GM23338 (cell line): ENCODE measurements at regions not wholly inside any gene's neighbourhood (a gene's known extent, or its start where the extent isn't known, plus 50 kb on each side); places are given as distances from the start of the nearest gene placed in this dataset.

Experiments used
- ATAC-seq: fragments of 200-7000 bp; cut with Tn5 transposase; 3 replicates; pipeline ENCODE4 v1.9.1; 2020
- DNase-seq: peaks from one replicate; pipeline ENCODE4 v3.0.0-alpha.2; 2015; ENCODE audit warnings: low spot score
- H2AFZ ChIP-seq: fragments of 200-600 bp; sonication (generic); 2 replicates; pipeline ENCODE4 v1.8.0; 2016; ENCODE audit warnings: antibody characterized with exemption, mild to moderate bottlenecking, moderate library complexity
- H3F3A ChIP-seq: fragments of 200-600 bp; sonication (generic); replicated peaks from 2 replicates; pipeline ENCODE4 v1.8.0; 2017; ENCODE audit warnings: antibody characterized with exemption, mixed run types, low read depth
- H3K27ac ChIP-seq: fragments of 200-600 bp; sonication (generic); 2 replicates; pipeline ENCODE4 v1.6.1; 2016; ENCODE audit warnings: low read depth
- H3K27me3 ChIP-seq: fragments of 200-600 bp; sonication (generic); 2 replicates; pipeline ENCODE4 v1.8.0; 2016; ENCODE audit warnings: mild to moderate bottlenecking, mixed run types, moderate library complexity; ENCODE audit not compliant: insufficient read depth
- H3K36me3 ChIP-seq: fragments of 200-600 bp; sonication (generic); 2 replicates; pipeline ENCODE4 v1.8.0; 2016; ENCODE audit warnings: mild to moderate bottlenecking; ENCODE audit not compliant: insufficient read depth
- H3K4me1 ChIP-seq: fragments of 200-600 bp; sonication (generic); 2 replicates; pipeline ENCODE4 v1.8.0; 2016; ENCODE audit warnings: mild to moderate bottlenecking, moderate library complexity; ENCODE audit not compliant: insufficient read depth
- H3K4me2 ChIP-seq: fragments of 200-600 bp; sonication (generic); 2 replicates; pipeline ENCODE4 v1.7.1; 2017; ENCODE audit warnings: mixed run types
- H3K4me3 ChIP-seq: fragments of 200-600 bp; sonication (generic); 2 replicates; pipeline ENCODE4 v1.6.1; 2016; ENCODE audit warnings: mixed run types
- H3K79me2 ChIP-seq: fragments of 200-600 bp; sonication (generic); replicated peaks from 2 replicates; pipeline ENCODE4 v1.8.0; 2017; ENCODE audit warnings: mild to moderate bottlenecking; ENCODE audit not compliant: insufficient read depth
- H3K9me2 ChIP-seq: fragments of 200-600 bp; sonication (generic); 2 replicates; pipeline ENCODE4 v1.8.0; 2017; ENCODE audit not compliant: insufficient read depth
- H4K20me1 ChIP-seq: fragments of 200-600 bp; sonication (generic); replicated peaks from 2 replicates; pipeline ENCODE4 v1.8.0; 2017; ENCODE audit warnings: mild to moderate bottlenecking; ENCODE audit not compliant: insufficient read depth
- H3K27ac Mint-ChIP-seq: 2 replicates; pipeline ENCODE4 v1.8.0; 2020; ENCODE audit warnings: inconsistent platforms, mild to moderate bottlenecking, moderate library complexity, mixed read lengths
- H3K27me3 Mint-ChIP-seq: 3 replicates; pipeline ENCODE4 v1.8.0; 2022; ENCODE audit warnings: low read depth, mild to moderate bottlenecking, moderate library complexity, mixed read lengths, inconsistent platforms; ENCODE audit not compliant: insufficient read depth, poor library complexity
- H3K36me3 Mint-ChIP-seq: 3 replicates; pipeline ENCODE4 v1.8.0; 2021; ENCODE audit warnings: low read depth, mild to moderate bottlenecking, inconsistent platforms, moderate library complexity, mixed read lengths
- H3K4me1 Mint-ChIP-seq: 3 replicates; pipeline ENCODE4 v1.8.0; 2020; ENCODE audit warnings: mild to moderate bottlenecking, inconsistent platforms, mixed read lengths
- H3K4me3 Mint-ChIP-seq: 3 replicates; pipeline ENCODE4 v1.8.0; 2021; ENCODE audit warnings: moderate library complexity, mild to moderate bottlenecking, inconsistent platforms, mixed read lengths
- H3K9me3 Mint-ChIP-seq: 3 replicates; pipeline ENCODE4 v1.8.0; 2020; ENCODE audit warnings: moderate library complexity, mild to moderate bottlenecking, inconsistent platforms, mixed read lengths
- CREB1 ChIP-seq: fragments of 250-450 bp; sonication (Bioruptor Pico); IDR thresholded peaks from 2 replicates; pipeline ENCODE4 v1.5.0; 2020; ENCODE audit warnings: low read depth, mild to moderate bottlenecking, moderate library complexity
- ETS1 ChIP-seq: IDR thresholded peaks from 2 replicates; pipeline ENCODE4 v1.6.1; 2016; ENCODE audit warnings: antibody characterized with exemption
- EZH2 ChIP-seq: fragments of 200-600 bp; sonication (generic); IDR thresholded peaks from one replicate; pipeline ENCODE4 v1.8.0; 2017; ENCODE audit warnings: antibody characterized with exemption, mild to moderate bottlenecking, low read depth; ENCODE audit not compliant: unreplicated experiment
- JUNB ChIP-seq: IDR thresholded peaks from one replicate; pipeline ENCODE4 v1.6.1; 2016; ENCODE audit warnings: antibody characterized with exemption; ENCODE audit not compliant: unreplicated experiment
- NANOG ChIP-seq: IDR thresholded peaks from 2 replicates; pipeline ENCODE4 v1.6.1; 2016; ENCODE audit warnings: antibody characterized with exemption, borderline replicate concordance
- POLR2AphosphoS5 ChIP-seq: IDR thresholded peaks from 2 replicates; pipeline ENCODE4 v1.6.1; 2016; ENCODE audit warnings: antibody characterized with exemption, low read depth
- STAT1 ChIP-seq: IDR thresholded peaks from one replicate; pipeline ENCODE4 v1.6.1; 2016; ENCODE audit warnings: antibody characterized with exemption; ENCODE audit not compliant: unreplicated experiment
- ZNF462 ChIP-seq: fragments of 250-450 bp; sonication (Bioruptor Pico); IDR thresholded peaks from 2 replicates; pipeline ENCODE4 v1.5.0; 2020; ENCODE audit warnings: mild to moderate bottlenecking, moderate library complexity

- Histone ChIP-seq H3K79me2 (no peaks in the 10 kb centered on the region), H3K4me2 (no peak overlapping the region), H3K36me3 (no peaks in the 10 kb centered on the region), H3K27ac (no peak overlapping the region), H3K4me1 (no peaks in the 10 kb centered on the region), H3K9me2 (no peaks in the 10 kb centered on the region), H3K27me3 (no peaks in the 10 kb centered on the region), H4K20me1 (no peaks in the 10 kb centered on the region), H3K4me3 (no peak overlapping the region), H2AFZ (no peak overlapping the region), H3F3A (no peaks in the 10 kb centered on the region)
- H3K9me3 Mint-ChIP-seq: no peaks in the 10 kb centered on the region
- DNase-seq: no peak
- no peak for TF ChIP-seq STAT1
- H3K36me3 Mint-ChIP-seq: no peaks in the 10 kb centered on the region
- no peak; the same call in 2 of the 3 replicates for ATAC-seq
- no peak overlapping the region for H3K4me3 Mint-ChIP-seq
- H3K27ac Mint-ChIP-seq: no peak overlapping the region
- H3K4me1 Mint-ChIP-seq: peaks cover 7% of the 10 kb centered on the region
- H3K27me3 Mint-ChIP-seq: peaks cover 13% of the 10 kb centered on the region
Observed at GRCh38 chr22:44386386-44387035, 73.8 kb upstream of the SHISAL1 start.

GRCh38 chr22:44385781-44386180, 73.0 kb upstream of the SHISAL1 start:
- H3K4me1 Mint-ChIP-seq: peaks cover 7% of the 10 kb centered on the region; the same call in 2 of the 3 replicates

More at GRCh38 chr22:44385781-44386180, 73.0 kb upstream of the SHISAL1 start:
- Mint-ChIP-seq H3K9me3 (no peaks in the 10 kb centered on the region), H3K27ac (no peak overlapping the region), H3K36me3 (no peaks in the 10 kb centered on the region), H3K4me3 (no peak overlapping the region), H3K27me3 (peaks cover 16% of the 10 kb centered on the region)
- H3K4me2 ChIP-seq: no peak overlapping the region
- no peaks in the 10 kb centered on the region for H3F3A ChIP-seq
- TF ChIP-seq NANOG (no peak), JUNB (no peak), EZH2 (no peak), POLR2AphosphoS5 (no peak), ZNF462 (CRISPR knock-in tag) (no peak), ETS1 (no peak), CREB1 (CRISPR knock-in tag) (no peak)
- H2AFZ ChIP-seq: no peak overlapping the region
- H3K4me3 ChIP-seq: no peak overlapping the region
- no peaks in the 10 kb centered on the region for H3K27me3 ChIP-seq
- no peak overlapping the region for H3K27ac ChIP-seq
- no peaks in the 10 kb centered on the region for H3K36me3 ChIP-seq
- DNase-seq: no peak
- no peaks in the 10 kb centered on the region for H4K20me1 ChIP-seq
- H3K4me1 ChIP-seq: no peaks in the 10 kb centered on the region
- no peaks in the 10 kb centered on the region for H3K9me2 ChIP-seq
- no peak for ATAC-seq
- no peaks in the 10 kb centered on the region for H3K79me2 ChIP-seq
